ENCODE measurements at regions not wholly inside any gene's neighbourhood (a gene's known extent, or its start where the extent isn't known, plus 50 kb on each side); places are given as distances from the start of the nearest gene placed in this dataset.

DNA sequence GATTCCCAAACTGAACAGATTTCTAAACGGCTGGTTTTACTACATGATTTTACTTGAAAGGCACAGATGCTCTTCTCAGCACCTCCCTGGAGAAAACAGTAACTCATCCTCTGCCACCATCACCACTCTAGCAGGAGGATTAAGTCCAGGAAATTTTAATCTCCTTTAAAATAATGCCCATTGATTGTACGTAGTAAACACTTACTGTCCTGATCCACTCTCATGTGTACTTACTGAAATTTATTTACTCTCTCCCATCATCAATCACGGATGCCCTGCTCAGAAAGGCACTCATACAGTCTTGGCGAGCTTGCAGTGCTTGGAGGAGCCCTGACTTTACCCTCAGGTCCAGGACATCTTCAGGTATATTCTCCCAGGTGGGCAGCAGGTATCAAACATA lies 239.8 kb upstream of the EGLN3 start:
- no peak for TF ChIP-seq ZBTB7A (IDR thresholded peaks at IDR 0.05; ENCODE audit: low read depth)
- TF ChIP-seq CREB1 (IDR thresholded peaks at IDR 0.05; ENCODE audit: low read depth) = no peak
